ENCODE measurements at regions not wholly inside any gene's neighbourhood (a gene's known extent, or its start where the extent isn't known, plus 50 kb on each side); places are given as distances from the start of the nearest gene placed in this dataset.

DNA sequence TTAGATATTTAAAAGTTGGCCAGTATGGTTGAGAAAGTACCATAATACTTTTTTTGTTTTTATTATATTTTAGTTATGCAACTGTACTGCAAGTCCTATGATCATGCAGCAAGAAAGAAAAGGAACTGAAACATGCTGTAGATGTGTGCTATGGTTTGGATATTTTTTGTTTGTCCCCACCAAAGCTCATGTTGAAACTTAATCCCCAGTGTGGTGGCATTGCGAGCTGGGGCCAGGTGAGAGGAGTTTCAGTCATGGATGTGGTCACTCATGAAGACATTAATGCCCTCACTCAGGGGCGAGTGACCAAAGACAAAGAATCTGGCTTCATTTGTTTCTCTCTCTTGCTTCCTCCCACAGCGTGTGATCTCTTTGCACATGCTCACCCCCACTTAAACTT lies 393.9 kb downstream of the PAX1 start:
- no peak overlapping the region for H2BK120ac ChIP-seq (replicated peaks; ENCODE audit: low read depth, low read length)
- WGBS, 2 experiments (ENCODE audit: extremely low coverage in 1 of 2, insufficient coverage in 1 of 2, insufficient read length in 1 of 2, insufficient replicate concordance in 2 of 2, low coverage in 1 of 2, low lambda C conversion rate in 2 of 2, missing lambda C conversion rate in 1 of 2), result 86% methylated on average over 3 of the region's 3 CpGs; no CpG with 5 or more reads in 1 of the 2 experiments
- H4K20me1 ChIP-seq (replicated peaks in 1 of 2; ENCODE audit: control insufficient read depth in 1 of 2, insufficient read depth in 2 of 2, low read length in 2 of 2), result no peaks in the 10 kb centered on the region
- H2AFZ ChIP-seq (ENCODE audit: low read length), result no peak overlapping the region
- no peak for FAIRE-seq
- no peaks in the 10 kb centered on the region for H3K36me3 ChIP-seq (ENCODE audit: control insufficient read depth in 2 of 4, insufficient read depth in 4 of 4, low read length in 3 of 4)
- no peak overlapping the region for H3K23ac ChIP-seq (ENCODE audit: insufficient read length)
- no peaks in the 10 kb centered on the region for H3K4me1 ChIP-seq (replicated peaks in 1 of 4; ENCODE audit: control insufficient read depth in 3 of 4, insufficient read depth in 4 of 4, low read length in 3 of 4)
- H3K79me2 ChIP-seq (ENCODE audit: control insufficient read depth in 1 of 2, insufficient read depth in 2 of 2, low read length in 2 of 2), result no peaks in the 10 kb centered on the region
- no peaks in the 10 kb centered on the region for H3K79me1 ChIP-seq (ENCODE audit: low read depth, low read length)
- ChIA-PET POLR2A (ENCODE audit: partially characterized antibody) (no interaction called here), CTCF (ENCODE audit: partially characterized antibody) (interaction anchor here (0.6 to 2.5 kb wide), 13 partner anchors 10 to 396 kb away, joined by 3 to 8 read pairs (median 4); no protein-coding TSS in a partner anchor)
- no peak overlapping the region for H3K4me3 ChIP-seq (ENCODE audit: extremely low read depth in 1 of 4, insufficient read depth in 2 of 4, low read depth in 3 of 4, low read length in 4 of 4)
- no peak overlapping the region for H4K5ac ChIP-seq (ENCODE audit: insufficient read length, low read depth, low read length)
- H3K14ac ChIP-seq (ENCODE audit: insufficient read length), result no peak overlapping the region
- no peaks in the 10 kb centered on the region for H3K27me3 ChIP-seq (replicated peaks in 1 of 4; ENCODE audit: control insufficient read depth in 3 of 4, extremely low read depth in 1 of 4, insufficient read depth in 3 of 4, low read length in 3 of 4)
- DNase-seq (ENCODE audit: low read depth in 1 of 2, low spot score in 2 of 2), result no peak
- H4K91ac ChIP-seq (replicated peaks; ENCODE audit: insufficient read length, low read length), result no peak overlapping the region
- H3K4ac ChIP-seq (replicated peaks; ENCODE audit: insufficient read length, low read depth, low read length), result no peak overlapping the region
- no peak overlapping the region for H3K9ac ChIP-seq (replicated peaks in 1 of 4; ENCODE audit: extremely low read depth in 1 of 4, low read depth in 3 of 4, low read length in 3 of 4)
- peaks cover 1% of the 10 kb centered on the region; the same call in 1 of the 2 replicates for H3K23me2 ChIP-seq (ENCODE audit: low read depth, low read length)
- H3K4me2 ChIP-seq (ENCODE audit: insufficient read depth in 1 of 2, low read depth in 2 of 2, low read length in 2 of 2), result no peak overlapping the region
- no peaks in the 10 kb centered on the region for H3K9me3 ChIP-seq (ENCODE audit: insufficient read depth in 2 of 2, low read depth in 1 of 2, low read length in 1 of 2)
- H2BK15ac ChIP-seq (ENCODE audit: low read length), result no peak overlapping the region
- H3K18ac ChIP-seq (ENCODE audit: extremely low read depth, low read length), result no peak overlapping the region
- H2BK20ac ChIP-seq (ENCODE audit: low read length), result no peak overlapping the region
- H3K56ac ChIP-seq (replicated peaks; ENCODE audit: insufficient read length, low read depth, low read length), result no peak overlapping the region
- H3K27ac ChIP-seq (ENCODE audit: low read depth, low read length), result no peak overlapping the region
- H2AK5ac ChIP-seq (ENCODE audit: low read depth, low read length), result no peak overlapping the region
- H4K8ac ChIP-seq (ENCODE audit: extremely low read depth, insufficient read depth, low read length), result no peak overlapping the region
- TF ChIP-seq EP300 (IDR thresholded peaks at IDR 0.05; ENCODE audit: borderline replicate concordance in 1 of 2, low read depth in 2 of 2, low read length in 2 of 2) (no peak), RAD21 (IDR thresholded peaks at IDR 0.05 in 1 of 2, conservative IDR thresholded peaks at IDR 0.05 in 1 of 2; ENCODE audit: low read depth in 2 of 2, low read length in 2 of 2) (no peak), EGR1 (IDR thresholded peaks at IDR 0.05; ENCODE audit: borderline replicate concordance, low read depth, low read length) (no peak), SAP30 (IDR thresholded peaks at IDR 0.05; ENCODE audit: insufficient read depth, insufficient replicate concordance, low read length) (no peak), EZH2 (IDR thresholded peaks at IDR 0.05; ENCODE audit: low read depth, low read length, severe bottlenecking) (no peak), CBX8 (IDR thresholded peaks at IDR 0.05; ENCODE audit: borderline replicate concordance, low read depth, low read length) (no peak), SIRT6 (IDR thresholded peaks at IDR 0.05; ENCODE audit: low read length) (no peak)
- no peak overlapping the region for H2BK5ac ChIP-seq (ENCODE audit: low read depth, low read length)
- no peak overlapping the region for H2BK12ac ChIP-seq (ENCODE audit: low read depth, low read length)

All from H1 (cell line).